ENCODE measurements at regions not wholly inside any gene's neighbourhood (a gene's known extent, or its start where the extent isn't known, plus 50 kb on each side); places are given as distances from the start of the nearest gene placed in this dataset.

DNA sequence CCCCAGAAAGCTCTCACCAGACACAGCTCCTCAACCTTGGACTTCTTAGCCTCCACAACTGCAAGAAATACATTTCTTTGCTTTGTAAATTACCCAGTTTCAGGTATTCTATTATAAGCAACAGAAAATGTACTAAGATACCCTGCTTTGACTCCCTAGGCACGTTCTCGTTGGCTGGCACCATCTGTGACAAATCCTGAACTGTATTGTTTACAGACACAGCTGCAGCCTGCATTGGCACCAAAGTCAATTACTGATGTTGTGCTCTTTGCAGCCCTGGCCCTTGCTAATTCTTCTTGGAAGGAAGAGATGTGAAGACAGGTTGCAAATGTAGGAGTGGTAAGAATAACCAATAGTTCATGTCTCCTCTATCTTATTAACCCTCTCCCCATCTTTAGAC is 72.7 kb upstream of the FAM136A start:
- Histone ChIP-seq H3K4me2 (ENCODE audit: low read length) (no peak overlapping the region), H4K8ac (ENCODE audit: low read depth, low read length) (no peak overlapping the region), H3K79me1 (ENCODE audit: low read length) (no peaks in the 10 kb centered on the region), H3K27ac (ENCODE audit: low read depth, low read length) (no peak overlapping the region), H2BK5ac (ENCODE audit: low read length) (no peak overlapping the region), H3K4ac (ENCODE audit: low read depth, low read length) (no peak overlapping the region), H2AK5ac (ENCODE audit: low read length) (no peak overlapping the region), H3K18ac (ENCODE audit: low read length) (no peak overlapping the region), H3K36me3 (ENCODE audit: control insufficient read depth, insufficient read depth, low read length) (no peaks in the 10 kb centered on the region), H3K56ac (ENCODE audit: low read length) (no peak overlapping the region), H3K4me3 (ENCODE audit: low read length) (no peak overlapping the region), H3K79me2 (ENCODE audit: control insufficient read depth, insufficient read depth, low read length) (no peaks in the 10 kb centered on the region), H4K5ac (ENCODE audit: low read length) (no peak overlapping the region), H3K27me3 (ENCODE audit: insufficient read depth, low read length, poor library complexity) (no peaks in the 10 kb centered on the region), H3K4me1 (ENCODE audit: control insufficient read depth, low read depth, low read length) (no peaks in the 10 kb centered on the region), H2BK15ac (replicated peaks; ENCODE audit: low read depth) (no peak overlapping the region), H2BK120ac (ENCODE audit: low read depth, low read length) (no peak overlapping the region), H3K23ac (ENCODE audit: low read length) (no peak overlapping the region), H3K9ac (ENCODE audit: low read length) (no peak overlapping the region)
- WGBS (ENCODE audit: extremely low coverage, insufficient coverage, low lambda C conversion rate) = no CpG with 5 or more reads among the region's 2 CpGs
- DNase-seq = no peak

DNA sequence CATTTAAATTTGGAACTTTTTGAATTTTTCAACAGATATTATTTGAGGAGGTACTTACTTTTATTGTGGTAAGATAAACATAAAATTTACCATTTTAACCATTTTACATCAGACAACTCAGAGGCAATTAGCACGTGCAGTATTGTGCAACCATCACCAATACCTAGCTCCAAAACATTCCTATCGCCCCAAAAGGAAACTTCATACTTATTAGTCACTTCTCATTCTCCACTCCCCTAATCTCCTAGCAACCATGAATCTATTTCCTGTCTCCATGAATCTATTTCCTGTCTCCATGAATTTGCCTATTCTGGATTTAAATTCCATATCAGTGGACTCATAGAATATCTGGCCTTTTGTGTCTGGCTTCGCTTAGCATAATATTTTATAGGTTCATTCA is 69.9 kb upstream of the FAM136A start:
- no peak overlapping the region for H4K8ac ChIP-seq (ENCODE audit: low read depth, low read length)
- H3K56ac ChIP-seq (ENCODE audit: low read length) = no peak overlapping the region
- no peak overlapping the region for H3K4ac ChIP-seq (ENCODE audit: low read depth, low read length)
- no peaks in the 10 kb centered on the region for H3K79me1 ChIP-seq (ENCODE audit: low read length)
- no peak overlapping the region for H2BK5ac ChIP-seq (ENCODE audit: low read length)
- no peak overlapping the region for H3K27ac ChIP-seq (ENCODE audit: low read depth, low read length)
- no peak overlapping the region for H3K18ac ChIP-seq (ENCODE audit: low read length)
- H4K5ac ChIP-seq (ENCODE audit: low read length) = no peak overlapping the region
- no peak overlapping the region for H3K4me2 ChIP-seq (ENCODE audit: low read length)
- H3K4me3 ChIP-seq (ENCODE audit: low read length) = no peak overlapping the region
- no peak overlapping the region for H2BK15ac ChIP-seq (replicated peaks; ENCODE audit: low read depth)
- H3K23ac ChIP-seq (ENCODE audit: low read length) = no peak overlapping the region
- no peaks in the 10 kb centered on the region for H3K4me1 ChIP-seq (ENCODE audit: control insufficient read depth, low read depth, low read length)
- no peaks in the 10 kb centered on the region for H3K27me3 ChIP-seq (ENCODE audit: insufficient read depth, low read length, poor library complexity)
- no CpG with 5 or more reads among the region's 3 CpGs for WGBS (ENCODE audit: extremely low coverage, insufficient coverage, low lambda C conversion rate)
- H3K79me2 ChIP-seq (ENCODE audit: control insufficient read depth, insufficient read depth, low read length) = no peaks in the 10 kb centered on the region
- H2AK5ac ChIP-seq (ENCODE audit: low read length) = no peak overlapping the region
- DNase-seq = no peak
- H2BK120ac ChIP-seq (ENCODE audit: low read depth, low read length) = no peak overlapping the region
- H3K9ac ChIP-seq (ENCODE audit: low read length) = no peak overlapping the region
- no peaks in the 10 kb centered on the region for H3K36me3 ChIP-seq (ENCODE audit: control insufficient read depth, insufficient read depth, low read length)

DNA sequence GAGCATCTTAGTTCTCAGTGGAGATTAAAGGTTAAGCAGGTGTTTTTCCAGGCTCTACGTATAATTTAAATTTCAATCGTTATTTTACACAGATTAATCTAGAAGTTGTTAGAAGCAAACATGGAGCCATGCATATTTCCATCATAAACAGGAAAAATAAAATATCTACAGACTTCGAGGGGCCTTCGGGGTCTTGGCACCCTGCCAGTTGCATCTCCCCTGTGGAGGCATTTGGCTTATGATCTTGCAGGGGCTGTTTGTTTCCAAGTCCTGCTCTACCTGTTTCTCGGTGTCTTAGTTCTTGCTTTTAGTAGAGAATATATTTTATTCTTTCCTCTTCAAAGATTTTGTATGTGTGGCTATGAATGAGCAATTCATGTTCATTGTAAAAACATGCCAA is 67.2 kb upstream of the FAM136A start:
- no peaks in the 10 kb centered on the region for H3K36me3 ChIP-seq (ENCODE audit: control insufficient read depth, insufficient read depth, low read length)
- H3K4me2 ChIP-seq (ENCODE audit: low read length) = no peak overlapping the region
- H2BK120ac ChIP-seq (ENCODE audit: low read depth, low read length) = no peak overlapping the region
- no peak overlapping the region for H4K8ac ChIP-seq (ENCODE audit: low read depth, low read length)
- H3K4me1 ChIP-seq (ENCODE audit: control insufficient read depth, low read depth, low read length) = peaks cover 2% of the 10 kb centered on the region
- H3K23ac ChIP-seq (ENCODE audit: low read length) = no peak overlapping the region
- WGBS (ENCODE audit: extremely low coverage, insufficient coverage, low lambda C conversion rate) = no CpG with 5 or more reads among the region's 5 CpGs
- H4K5ac ChIP-seq (ENCODE audit: low read length) = no peak overlapping the region
- H3K79me2 ChIP-seq (ENCODE audit: control insufficient read depth, insufficient read depth, low read length) = no peaks in the 10 kb centered on the region
- H3K4me3 ChIP-seq (ENCODE audit: low read length) = no peak overlapping the region
- H2BK5ac ChIP-seq (ENCODE audit: low read length) = no peak overlapping the region
- H3K27me3 ChIP-seq (ENCODE audit: insufficient read depth, low read length, poor library complexity) = no peaks in the 10 kb centered on the region
- H2AK5ac ChIP-seq (ENCODE audit: low read length) = no peak overlapping the region
- no peak for DNase-seq
- H3K9ac ChIP-seq (ENCODE audit: low read length) = no peak overlapping the region
- no peak overlapping the region for H2BK15ac ChIP-seq (replicated peaks; ENCODE audit: low read depth)
- no peaks in the 10 kb centered on the region for H3K79me1 ChIP-seq (ENCODE audit: low read length)
- no peak overlapping the region for H3K27ac ChIP-seq (ENCODE audit: low read depth, low read length)
- no peak overlapping the region for H3K4ac ChIP-seq (ENCODE audit: low read depth, low read length)
- H3K56ac ChIP-seq (ENCODE audit: low read length) = no peak overlapping the region
- H3K18ac ChIP-seq (ENCODE audit: low read length) = no peak overlapping the region

DNA sequence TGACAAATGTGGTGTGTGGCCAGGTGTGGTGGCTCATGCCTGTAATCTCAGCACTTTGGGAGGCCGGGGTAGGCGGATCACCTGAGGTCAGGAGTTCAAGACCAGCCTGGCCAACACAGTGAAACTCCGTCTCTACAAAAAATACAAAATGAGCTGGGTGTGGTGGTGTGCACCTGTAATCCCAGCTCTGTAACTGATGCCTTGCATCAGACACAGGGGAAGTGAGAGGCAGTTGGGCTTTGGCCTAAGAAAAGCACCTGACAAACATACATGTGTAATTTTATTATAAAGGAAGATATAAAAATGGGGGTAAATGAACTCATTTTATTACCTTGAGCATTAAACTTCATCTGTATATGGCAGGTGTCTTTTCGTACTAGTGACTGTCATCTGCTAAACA is 66.7 kb upstream of the FAM136A start:
- H3K79me1 ChIP-seq (ENCODE audit: low read length) = no peaks in the 10 kb centered on the region
- H2BK15ac ChIP-seq (replicated peaks; ENCODE audit: low read depth) = no peak overlapping the region
- H3K23ac ChIP-seq (ENCODE audit: low read length) = no peak overlapping the region
- no peak overlapping the region for H3K4me3 ChIP-seq (ENCODE audit: low read length)
- H3K27ac ChIP-seq (ENCODE audit: low read depth, low read length) = no peak overlapping the region
- no peak overlapping the region for H3K18ac ChIP-seq (ENCODE audit: low read length)
- WGBS (ENCODE audit: extremely low coverage, insufficient coverage, low lambda C conversion rate) = no CpG with 5 or more reads among the region's 4 CpGs
- H2BK120ac ChIP-seq (ENCODE audit: low read depth, low read length) = no peak overlapping the region
- H3K4ac ChIP-seq (ENCODE audit: low read depth, low read length) = no peak overlapping the region
- H3K4me2 ChIP-seq (ENCODE audit: low read length) = no peak overlapping the region
- H3K56ac ChIP-seq (ENCODE audit: low read length) = no peak overlapping the region
- no peak overlapping the region for H4K5ac ChIP-seq (ENCODE audit: low read length)
- H3K36me3 ChIP-seq (ENCODE audit: control insufficient read depth, insufficient read depth, low read length) = no peaks in the 10 kb centered on the region
- no peaks in the 10 kb centered on the region for H3K79me2 ChIP-seq (ENCODE audit: control insufficient read depth, insufficient read depth, low read length)
- no peak overlapping the region for H3K9ac ChIP-seq (ENCODE audit: low read length)
- no peaks in the 10 kb centered on the region for H3K27me3 ChIP-seq (ENCODE audit: insufficient read depth, low read length, poor library complexity)
- H3K4me1 ChIP-seq (ENCODE audit: control insufficient read depth, low read depth, low read length) = peaks cover 2% of the 10 kb centered on the region
- no peak overlapping the region for H2BK5ac ChIP-seq (ENCODE audit: low read length)
- no peak overlapping the region for H2AK5ac ChIP-seq (ENCODE audit: low read length)
- no peak overlapping the region for H4K8ac ChIP-seq (ENCODE audit: low read depth, low read length)
- no peak for DNase-seq

DNA sequence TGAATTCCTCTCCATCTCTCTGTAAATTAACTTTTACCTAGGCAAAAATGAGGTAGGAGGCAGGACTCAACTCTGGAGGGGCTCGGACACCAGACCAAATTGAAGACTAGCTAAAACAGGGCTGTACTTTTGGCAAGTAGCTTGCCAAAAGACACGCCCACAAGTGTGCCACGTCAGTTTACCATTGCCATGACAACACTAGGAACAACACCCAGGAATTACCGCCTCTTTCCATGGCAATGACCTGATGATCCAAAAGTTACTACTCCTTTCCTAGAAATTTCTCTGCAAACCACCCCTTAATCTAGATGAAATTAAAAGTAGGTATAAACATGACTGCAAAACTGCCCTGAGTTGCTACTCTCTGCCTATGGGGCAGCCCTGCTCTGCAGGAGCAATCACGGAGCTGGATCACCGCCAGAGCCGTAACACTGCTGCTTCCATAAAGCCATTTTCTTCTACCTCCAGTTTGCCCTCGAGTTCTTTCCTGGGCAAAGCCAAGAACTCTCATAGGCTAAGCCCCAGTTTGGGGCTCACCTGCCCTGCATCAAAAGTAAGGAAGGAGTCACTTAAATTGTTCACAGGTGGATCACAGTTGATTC is 66.0 kb upstream of the FAM136A start:
- Histone ChIP-seq H3K18ac (ENCODE audit: low read length) (no peak overlapping the region), H2AK5ac (ENCODE audit: low read length) (no peak overlapping the region), H2BK15ac (replicated peaks; ENCODE audit: low read depth) (no peak overlapping the region), H3K36me3 (ENCODE audit: control insufficient read depth, insufficient read depth, low read length) (no peaks in the 10 kb centered on the region), H3K4ac (ENCODE audit: low read depth, low read length) (no peak overlapping the region), H3K27ac (ENCODE audit: low read depth, low read length) (no peak overlapping the region), H3K4me1 (ENCODE audit: control insufficient read depth, low read depth, low read length) (peaks cover 2% of the 10 kb centered on the region), H4K5ac (ENCODE audit: low read length) (no peak overlapping the region), H3K56ac (ENCODE audit: low read length) (no peak overlapping the region), H3K79me2 (ENCODE audit: control insufficient read depth, insufficient read depth, low read length) (no peaks in the 10 kb centered on the region), H3K4me2 (ENCODE audit: low read length) (no peak overlapping the region), H3K23ac (ENCODE audit: low read length) (no peak overlapping the region), H2BK5ac (ENCODE audit: low read length) (no peak overlapping the region), H3K9ac (ENCODE audit: low read length) (no peak overlapping the region), H3K4me3 (ENCODE audit: low read length) (no peak overlapping the region), H3K27me3 (ENCODE audit: insufficient read depth, low read length, poor library complexity) (no peaks in the 10 kb centered on the region), H3K79me1 (ENCODE audit: low read length) (no peaks in the 10 kb centered on the region), H2BK120ac (ENCODE audit: low read depth, low read length) (no peak overlapping the region), H4K8ac (ENCODE audit: low read depth, low read length) (no peak overlapping the region)
- WGBS (ENCODE audit: extremely low coverage, insufficient coverage, low lambda C conversion rate) = no CpG with 5 or more reads among the region's 8 CpGs
- peak; percentile 91 for DNase-seq

DNA sequence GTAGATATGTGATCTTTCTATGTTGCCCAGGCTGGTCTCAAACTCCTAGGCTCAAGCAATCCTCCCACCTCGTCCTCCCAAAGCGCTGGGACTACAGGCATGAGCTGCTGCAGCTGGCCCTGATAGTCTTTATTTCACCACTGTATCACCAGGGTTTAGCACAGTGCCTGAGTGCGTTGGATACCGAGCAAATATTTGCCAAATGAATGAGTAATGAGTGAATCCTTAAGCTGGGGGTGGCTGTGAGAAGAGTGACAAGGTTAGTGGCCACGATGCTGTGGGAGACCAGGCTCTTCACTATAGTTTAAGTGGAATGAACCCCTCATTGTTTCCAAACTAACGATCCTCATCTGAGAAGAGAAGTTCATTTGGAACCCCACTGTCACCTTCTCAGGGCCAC is 60.8 kb upstream of the FAM136A start:
- Histone ChIP-seq H3K79me1 (ENCODE audit: low read length) (no peaks in the 10 kb centered on the region), H2AK5ac (ENCODE audit: low read length) (no peak overlapping the region), H2BK5ac (ENCODE audit: low read length) (no peak overlapping the region), H3K27me3 (ENCODE audit: insufficient read depth, low read length, poor library complexity) (no peaks in the 10 kb centered on the region), H3K4ac (ENCODE audit: low read depth, low read length) (no peak overlapping the region), H4K8ac (ENCODE audit: low read depth, low read length) (no peak overlapping the region), H3K27ac (ENCODE audit: low read depth, low read length) (no peak overlapping the region), H3K56ac (ENCODE audit: low read length) (no peak overlapping the region), H2BK15ac (replicated peaks; ENCODE audit: low read depth) (no peak overlapping the region), H3K18ac (ENCODE audit: low read length) (no peak overlapping the region), H3K79me2 (ENCODE audit: control insufficient read depth, insufficient read depth, low read length) (no peaks in the 10 kb centered on the region), H2BK120ac (ENCODE audit: low read depth, low read length) (no peak overlapping the region), H3K36me3 (ENCODE audit: control insufficient read depth, insufficient read depth, low read length) (no peaks in the 10 kb centered on the region), H3K23ac (ENCODE audit: low read length) (no peak overlapping the region), H3K9ac (ENCODE audit: low read length) (no peak overlapping the region), H3K4me3 (ENCODE audit: low read length) (no peak overlapping the region), H3K4me2 (ENCODE audit: low read length) (no peak overlapping the region), H4K5ac (ENCODE audit: low read length) (no peak overlapping the region), H3K4me1 (ENCODE audit: control insufficient read depth, low read depth, low read length) (peaks cover 2% of the 10 kb centered on the region)
- no CpG with 5 or more reads among the region's 6 CpGs for WGBS (ENCODE audit: extremely low coverage, insufficient coverage, low lambda C conversion rate)
- no peak for DNase-seq
